Hematopoietic multipotent progenitor cell treated with erythropoietin and hydrocortisone succinate and interleukin-3 and kit ligand, for 8 days (in vitro differentiated cells): ENCODE measurements at regions not wholly inside any gene's neighbourhood (a gene's known extent, or its start where the extent isn't known, plus 50 kb on each side); places are given as distances from the start of the nearest gene placed in this dataset.

Source experiments
- DNase-seq: peaks from one replicate; pipeline ENCODE4 v3.0.0-alpha.2; 2015

- no peak for DNase-seq
Observed at GRCh38 chr2:21452263-21452662, 328.5 kb downstream of the TDRD15 start.

- DNase-seq, result no peak
Observed at GRCh38 chr2:21452678-21453077, 328.9 kb downstream of the TDRD15 start.

- DNase-seq, result no peak
Observed at GRCh38 chr2:21453723-21454450, 330.1 kb downstream of the TDRD15 start.

- no peak for DNase-seq
Observed at GRCh38 chr2:21454839-21455238, 331.1 kb downstream of the TDRD15 start.

GRCh38 chr2:21461754-21462240 lies 338.0 kb downstream of the TDRD15 start:
- no peak for DNase-seq

- DNase-seq, result no peak
Observed at GRCh38 chr2:21466341-21466927, 342.7 kb downstream of the TDRD15 start.

- no peak for DNase-seq
Observed at GRCh38 chr2:21467280-21467818, 343.6 kb downstream of the TDRD15 start.

GRCh38 chr2:21467910-21468309 lies 344.1 kb downstream of the TDRD15 start:
- DNase-seq, result no peak

- DNase-seq, result no peak
Observed at GRCh38 chr2:21468624-21469023, 344.9 kb downstream of the TDRD15 start.

- no peak for DNase-seq
Observed at GRCh38 chr2:21469158-21469557, 345.4 kb downstream of the TDRD15 start.

- no peak for DNase-seq
Observed at GRCh38 chr2:21469564-21469963, 345.8 kb downstream of the TDRD15 start.

GRCh38 chr2:21480162-21480561 lies 356.4 kb downstream of the TDRD15 start:
- DNase-seq, result no peak

- DNase-seq, result no peak
Observed at GRCh38 chr2:21484643-21485042, 360.9 kb downstream of the TDRD15 start.

- DNase-seq, result no peak
Observed at GRCh38 chr2:21486445-21486844, 362.7 kb downstream of the TDRD15 start.

GRCh38 chr2:21489080-21489479 lies 365.3 kb downstream of the TDRD15 start:
- DNase-seq, result no peak

- no peak for DNase-seq
Observed at GRCh38 chr2:21498016-21498415, 374.2 kb downstream of the TDRD15 start.

- no peak for DNase-seq
Observed at GRCh38 chr2:21500401-21500945, 376.7 kb downstream of the TDRD15 start.

GRCh38 chr2:21501376-21502027 lies 377.7 kb downstream of the TDRD15 start:
- DNase-seq, result no peak

- no peak for DNase-seq
Observed at GRCh38 chr2:21515903-21516302, 392.1 kb downstream of the TDRD15 start.

GRCh38 chr2:21519412-21519811 lies 395.6 kb downstream of the TDRD15 start:
- no peak for DNase-seq

- no peak for DNase-seq
Observed at GRCh38 chr2:21519821-21520220, 396.1 kb downstream of the TDRD15 start.

- DNase-seq, result no peak
Observed at GRCh38 chr2:21535826-21536225, 412.1 kb downstream of the TDRD15 start.

GRCh38 chr2:21539685-21540084 lies 415.9 kb downstream of the TDRD15 start:
- no peak for DNase-seq

- no peak for DNase-seq
Observed at GRCh38 chr2:21543630-21544029, 419.9 kb downstream of the TDRD15 start.
